ENCODE measurements at regions not wholly inside any gene's neighbourhood (a gene's known extent, or its start where the extent isn't known, plus 50 kb on each side); places are given as distances from the start of the nearest gene placed in this dataset.

DNA sequence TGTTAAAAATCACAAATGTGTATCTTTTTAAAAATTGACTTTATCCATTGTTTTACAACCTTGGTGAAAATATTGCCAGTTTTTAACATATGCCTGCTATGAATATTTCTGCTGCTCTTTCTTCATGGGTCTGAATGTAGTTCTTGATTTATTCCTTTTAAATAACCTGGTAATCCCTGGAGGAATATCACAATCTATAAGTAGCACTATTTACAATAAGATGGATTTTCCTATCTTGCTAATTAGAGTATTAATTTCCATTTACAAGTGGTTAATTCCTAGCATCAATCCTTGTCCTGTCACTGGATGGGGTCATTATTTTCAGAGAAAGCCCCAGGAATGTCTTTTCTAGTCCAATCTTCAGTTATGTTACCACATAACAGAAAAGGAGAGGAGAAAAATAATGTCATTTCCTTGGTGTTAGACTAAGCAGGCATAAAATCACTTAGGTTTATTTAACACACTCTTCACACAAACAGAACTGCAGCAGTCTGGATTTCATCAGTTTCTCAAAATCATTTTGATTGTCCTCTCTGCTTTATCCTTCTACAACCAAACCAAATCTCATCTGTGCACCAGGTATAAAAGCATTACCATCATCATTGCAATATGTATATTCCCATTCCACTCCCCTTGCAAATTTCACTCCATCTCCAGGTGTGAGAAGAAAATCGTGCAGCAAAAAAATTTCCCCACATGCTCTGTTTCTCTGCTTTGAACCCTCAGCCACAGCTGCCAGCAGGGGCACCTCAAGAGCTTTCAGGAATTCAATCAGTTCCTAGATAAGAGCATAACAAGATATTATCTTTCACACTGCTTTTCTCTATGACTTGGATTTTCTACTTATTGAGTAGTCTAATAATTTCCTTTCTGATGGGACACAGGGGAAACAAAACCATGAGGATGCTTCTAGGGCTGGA lies 204.1 kb downstream of the SEC61B start (continued):
- TF ChIP-seq RBM14 (IDR thresholded peaks at IDR 0.05; ENCODE audit: borderline replicate concordance, insufficient read depth, low read depth, low read length) (no peak), MAFF (IDR thresholded peaks at IDR 0.05; ENCODE audit: low read length) (no peak)
- TF ChIP-seq, protein P1, sequence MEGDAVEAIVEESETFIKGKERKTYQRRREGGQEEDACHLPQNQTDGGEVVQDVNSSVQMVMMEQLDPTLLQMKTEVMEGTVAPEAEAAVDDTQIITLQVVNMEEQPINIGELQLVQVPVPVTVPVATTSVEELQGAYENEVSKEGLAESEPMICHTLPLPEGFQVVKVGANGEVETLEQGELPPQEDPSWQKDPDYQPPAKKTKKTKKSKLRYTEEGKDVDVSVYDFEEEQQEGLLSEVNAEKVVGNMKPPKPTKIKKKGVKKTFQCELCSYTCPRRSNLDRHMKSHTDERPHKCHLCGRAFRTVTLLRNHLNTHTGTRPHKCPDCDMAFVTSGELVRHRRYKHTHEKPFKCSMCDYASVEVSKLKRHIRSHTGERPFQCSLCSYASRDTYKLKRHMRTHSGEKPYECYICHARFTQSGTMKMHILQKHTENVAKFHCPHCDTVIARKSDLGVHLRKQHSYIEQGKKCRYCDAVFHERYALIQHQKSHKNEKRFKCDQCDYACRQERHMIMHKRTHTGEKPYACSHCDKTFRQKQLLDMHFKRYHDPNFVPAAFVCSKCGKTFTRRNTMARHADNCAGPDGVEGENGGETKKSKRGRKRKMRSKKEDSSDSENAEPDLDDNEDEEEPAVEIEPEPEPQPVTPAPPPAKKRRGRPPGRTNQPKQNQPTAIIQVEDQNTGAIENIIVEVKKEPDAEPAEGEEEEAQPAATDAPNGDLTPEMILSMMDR (IDR thresholded peaks at IDR 0.05 in 2 of 3, conservative IDR thresholded peaks at IDR 0.05 in 1 of 3; ENCODE audit: insufficient read depth in 2 of 3, low read depth in 1 of 3, low read length in 3 of 3): no peak
- TF ChIP-seq, protein P2, sequence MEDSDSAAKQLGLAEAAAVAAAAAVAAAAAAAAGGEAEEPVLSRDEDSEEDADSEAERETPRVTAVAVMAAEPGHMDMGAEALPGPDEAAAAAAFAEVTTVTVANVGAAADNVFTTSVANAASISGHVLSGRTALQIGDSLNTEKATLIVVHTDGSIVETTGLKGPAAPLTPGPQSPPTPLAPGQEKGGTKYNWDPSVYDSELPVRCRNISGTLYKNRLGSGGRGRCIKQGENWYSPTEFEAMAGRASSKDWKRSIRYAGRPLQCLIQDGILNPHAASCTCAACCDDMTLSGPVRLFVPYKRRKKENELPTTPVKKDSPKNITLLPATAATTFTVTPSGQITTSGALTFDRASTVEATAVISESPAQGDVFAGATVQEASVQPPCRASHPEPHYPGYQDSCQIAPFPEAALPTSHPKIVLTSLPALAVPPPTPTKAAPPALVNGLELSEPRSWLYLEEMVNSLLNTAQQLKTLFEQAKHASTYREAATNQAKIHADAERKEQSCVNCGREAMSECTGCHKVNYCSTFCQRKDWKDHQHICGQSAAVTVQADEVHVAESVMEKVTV (CRISPR knock-in tag; IDR thresholded peaks at IDR 0.05): no peak

GRCh38 chr9:99427260-99427659 lies 205.2 kb downstream of the SEC61B start:
- H3K4me2 ChIP-seq (ENCODE audit: insufficient read depth, low read length): no peak overlapping the region
- ATAC-seq: no peak
- ChIA-PET CTCF (ENCODE audit: low intra/inter-chr PET ratio) (no interaction called here), POLR2A (no interaction called here)
- no peaks in the 10 kb centered on the region for H4K20me1 ChIP-seq (replicated peaks; ENCODE audit: control insufficient read depth, insufficient read depth, low read length)
- FAIRE-seq: no peak
- no peaks in the 10 kb centered on the region for H3K36me3 ChIP-seq (ENCODE audit: control insufficient read depth, insufficient read depth, low read length)
- H3K79me2 ChIP-seq (ENCODE audit: control insufficient read depth, insufficient read depth, low read length): no peaks in the 10 kb centered on the region
- no peak for DNase-seq (ENCODE audit: extremely low read depth in 1 of 4, low spot score in 3 of 4)
- no TSS peak for BruUV-seq (replicated peaks)
- intact Hi-C loops (cut with micrococcal nuclease) (no loop called here), in situ Hi-C loops (cut with MboI) (no loop called here)
- no peak overlapping the region for H3K4me3 ChIP-seq
- H3K9ac ChIP-seq (ENCODE audit: insufficient read depth in 1 of 2, low read depth in 2 of 2, low read length in 2 of 2): no peak overlapping the region
- peaks cover 3 to 4% of the 10 kb centered on the region in 2 experiments; a peak in 1 of 5 replicates for H3K27me3 ChIP-seq (ENCODE audit: control insufficient read depth in 2 of 2, insufficient read depth in 2 of 2, low read length in 2 of 2)
- no peak overlapping the region for H2AFZ ChIP-seq (ENCODE audit: low read depth, low read length)
- no peaks in the 10 kb centered on the region for H3K9me1 ChIP-seq (ENCODE audit: control insufficient read depth, insufficient read depth, low read length)
- no peak overlapping the region for H3K27ac ChIP-seq (ENCODE audit: extremely low read depth, low read depth, low read length)
- no peaks in the 10 kb centered on the region for H3K4me1 ChIP-seq (replicated peaks in 1 of 2; ENCODE audit: control insufficient read depth in 2 of 2, insufficient read depth in 2 of 2, low read length in 2 of 2)
- H3K9me3 ChIP-seq (replicated peaks; ENCODE audit: control insufficient read depth, insufficient read depth, low read depth, low read length): no peaks in the 10 kb centered on the region
- TF ChIP-seq FOXJ3 (CRISPR knock-in tag; IDR thresholded peaks at IDR 0.05) (no peak), HINFP (tag; conservative IDR thresholded peaks at IDR 0.05; ENCODE audit: low read depth) (no peak), ATF4 (CRISPR knock-in tag; IDR thresholded peaks at IDR 0.05) (no peak), KAT8 (IDR thresholded peaks at IDR 0.05; ENCODE audit: low read depth) (no peak), ZBTB49 (CRISPR knock-in tag; IDR thresholded peaks at IDR 0.05; ENCODE audit: borderline replicate concordance) (no peak)
